ENCODE measurements at regions not wholly inside any gene's neighbourhood (a gene's known extent, or its start where the extent isn't known, plus 50 kb on each side); places are given as distances from the start of the nearest gene placed in this dataset.

DNA sequence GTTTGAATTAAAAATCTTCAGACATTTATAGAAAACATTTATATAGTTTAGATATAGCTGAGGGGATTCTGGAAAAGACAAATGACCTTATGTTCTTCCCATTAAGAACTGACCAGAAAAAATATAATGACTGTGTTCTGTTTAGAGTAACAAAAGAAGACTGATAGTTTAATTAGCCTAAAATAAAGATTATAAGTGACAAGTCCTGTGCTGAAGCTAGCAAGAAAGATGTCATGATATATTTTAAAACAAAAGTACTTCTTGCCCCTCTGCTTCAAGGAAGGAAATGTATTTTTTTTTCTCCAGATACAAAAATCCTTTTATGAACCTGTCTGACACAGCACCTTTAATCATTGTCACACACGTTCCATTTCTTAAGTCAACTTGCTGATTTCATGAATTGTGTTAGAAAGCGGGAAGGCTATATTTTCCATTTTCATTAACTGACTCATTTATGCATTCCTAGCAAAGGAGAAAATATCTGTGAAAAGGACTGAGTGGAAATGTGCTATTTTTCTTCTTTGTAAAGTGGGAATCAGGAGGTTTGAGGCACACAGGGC is 690.7 kb upstream of the GOT2 start:
- H2AFZ ChIP-seq (ENCODE audit: low read length): no peak overlapping the region

DNA sequence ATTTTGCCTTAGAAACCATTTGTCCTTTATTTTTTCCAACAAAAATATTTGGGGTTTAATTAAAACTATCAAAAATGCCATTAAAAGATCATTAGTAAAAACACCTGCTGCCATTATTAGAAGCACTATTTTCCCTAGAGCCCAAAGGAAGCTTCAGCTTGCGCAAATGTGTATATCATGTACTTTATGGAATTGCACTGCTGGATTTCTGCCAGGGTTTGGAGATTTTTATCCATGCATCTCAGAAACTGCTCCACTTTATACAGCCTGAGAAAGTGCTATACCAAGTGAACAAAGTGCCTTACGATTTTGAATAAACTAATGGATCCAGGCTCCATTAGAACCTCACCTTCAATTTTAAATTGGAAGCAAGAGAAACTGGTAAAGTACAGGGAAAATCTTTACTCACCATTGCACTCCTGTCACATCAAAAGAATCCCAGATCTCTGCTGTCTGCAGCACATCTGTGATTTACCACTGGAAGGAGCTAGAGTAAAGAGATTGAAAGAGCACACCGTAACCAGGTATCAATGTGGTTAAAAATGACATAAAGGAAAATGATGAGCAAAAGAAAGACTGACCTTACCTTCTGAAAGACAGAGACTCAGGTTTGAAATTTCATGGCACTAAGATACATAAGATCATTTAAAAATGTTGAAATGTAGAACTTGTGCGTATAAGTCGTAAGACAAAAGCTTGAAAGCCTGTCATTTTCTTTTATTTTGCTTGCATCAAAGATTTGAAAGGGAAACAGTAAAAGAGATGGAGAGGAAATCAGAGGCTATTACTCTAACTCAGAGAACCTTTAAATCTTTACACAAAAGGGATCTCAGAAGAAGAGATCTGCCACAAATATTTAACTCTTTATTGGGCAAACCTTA is 678.1 kb upstream of the GOT2 start:
- H4K20me1 ChIP-seq (ENCODE audit: insufficient read depth, low read length): no peaks in the 10 kb centered on the region
- H3K9ac ChIP-seq (ENCODE audit: low read length): no peak overlapping the region
- no peak overlapping the region for H3K4me3 ChIP-seq (ENCODE audit: low read length)
- no peak overlapping the region for H3K27ac ChIP-seq (ENCODE audit: low read length)
- H3K4me2 ChIP-seq (ENCODE audit: low read depth, low read length): no peak overlapping the region
- TF ChIP-seq, protein P1, sequence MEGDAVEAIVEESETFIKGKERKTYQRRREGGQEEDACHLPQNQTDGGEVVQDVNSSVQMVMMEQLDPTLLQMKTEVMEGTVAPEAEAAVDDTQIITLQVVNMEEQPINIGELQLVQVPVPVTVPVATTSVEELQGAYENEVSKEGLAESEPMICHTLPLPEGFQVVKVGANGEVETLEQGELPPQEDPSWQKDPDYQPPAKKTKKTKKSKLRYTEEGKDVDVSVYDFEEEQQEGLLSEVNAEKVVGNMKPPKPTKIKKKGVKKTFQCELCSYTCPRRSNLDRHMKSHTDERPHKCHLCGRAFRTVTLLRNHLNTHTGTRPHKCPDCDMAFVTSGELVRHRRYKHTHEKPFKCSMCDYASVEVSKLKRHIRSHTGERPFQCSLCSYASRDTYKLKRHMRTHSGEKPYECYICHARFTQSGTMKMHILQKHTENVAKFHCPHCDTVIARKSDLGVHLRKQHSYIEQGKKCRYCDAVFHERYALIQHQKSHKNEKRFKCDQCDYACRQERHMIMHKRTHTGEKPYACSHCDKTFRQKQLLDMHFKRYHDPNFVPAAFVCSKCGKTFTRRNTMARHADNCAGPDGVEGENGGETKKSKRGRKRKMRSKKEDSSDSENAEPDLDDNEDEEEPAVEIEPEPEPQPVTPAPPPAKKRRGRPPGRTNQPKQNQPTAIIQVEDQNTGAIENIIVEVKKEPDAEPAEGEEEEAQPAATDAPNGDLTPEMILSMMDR (IDR thresholded peaks at IDR 0.05; ENCODE audit: low read length): no peak
- TF ChIP-seq EZH2 (optimal IDR thresholded peaks at IDR 0.05; ENCODE audit: low read depth, low read length) (no peak), EZH2phosphoT487 (IDR thresholded peaks at IDR 0.05; ENCODE audit: low read length) (no peak)
- no peak overlapping the region for H2AFZ ChIP-seq (ENCODE audit: low read length)
- no peaks in the 10 kb centered on the region for H3K36me3 ChIP-seq (replicated peaks; ENCODE audit: insufficient read depth, low read length)
- no peaks in the 10 kb centered on the region for H3K9me2 ChIP-seq (replicated peaks; ENCODE audit: insufficient read depth, low read length)
- H3K4me1 ChIP-seq (ENCODE audit: low read length): no peaks in the 10 kb centered on the region
- H3K9me3 ChIP-seq (replicated peaks; ENCODE audit: insufficient read depth, low read length): no peaks in the 10 kb centered on the region
- no peaks in the 10 kb centered on the region for H3K79me2 ChIP-seq (ENCODE audit: low read length)
- no peaks in the 10 kb centered on the region for H3K27me3 ChIP-seq (replicated peaks; ENCODE audit: insufficient read depth, low read length)
- DNase-seq: peak; percentile 9
- H3F3A ChIP-seq (ENCODE audit: insufficient read depth, low read length): no peaks in the 10 kb centered on the region

More for the DNA sequence above, 690.7 kb upstream of the GOT2 start:
- Histone ChIP-seq H3K79me2 (ENCODE audit: low read length) (no peaks in the 10 kb centered on the region), H3F3A (ENCODE audit: insufficient read depth, low read length) (no peaks in the 10 kb centered on the region), H3K4me2 (ENCODE audit: low read depth, low read length) (no peak overlapping the region), H3K27ac (ENCODE audit: low read length) (no peak overlapping the region), H3K27me3 (replicated peaks; ENCODE audit: insufficient read depth, low read length) (no peaks in the 10 kb centered on the region), H3K4me3 (ENCODE audit: low read length) (no peak overlapping the region), H3K9ac (ENCODE audit: low read length) (no peak overlapping the region), H3K4me1 (ENCODE audit: low read length) (no peaks in the 10 kb centered on the region), H3K9me2 (replicated peaks; ENCODE audit: insufficient read depth, low read length) (no peaks in the 10 kb centered on the region), H3K9me3 (replicated peaks; ENCODE audit: insufficient read depth, low read length) (no peaks in the 10 kb centered on the region), H4K20me1 (ENCODE audit: insufficient read depth, low read length) (no peaks in the 10 kb centered on the region), H3K36me3 (replicated peaks; ENCODE audit: insufficient read depth, low read length) (no peaks in the 10 kb centered on the region)
- TF ChIP-seq, protein P1 (IDR thresholded peaks at IDR 0.05; ENCODE audit: low read length): no peak
- TF ChIP-seq EZH2phosphoT487 (IDR thresholded peaks at IDR 0.05; ENCODE audit: low read length): no peak
- DNase-seq: no peak

DNA sequence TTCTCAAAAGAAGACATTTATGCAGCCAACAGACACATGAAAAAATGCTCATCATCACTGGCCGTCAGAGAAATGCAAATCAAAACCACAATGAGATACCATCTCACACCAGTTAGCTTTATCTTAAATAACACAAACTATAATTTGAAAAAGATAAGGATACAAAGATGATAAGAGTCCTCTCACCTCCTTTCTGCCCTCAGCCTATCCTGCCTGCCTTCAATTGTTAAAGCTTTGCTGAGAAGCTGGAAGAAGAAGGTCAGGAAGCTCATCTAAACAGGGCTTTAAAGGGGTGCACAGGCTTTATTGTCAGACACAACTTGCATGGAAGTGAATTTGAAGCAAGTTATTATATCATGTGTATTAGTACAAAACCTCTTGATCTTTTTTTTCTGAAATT is 676.3 kb upstream of the GOT2 start:
- no peak overlapping the region for H3K4me3 ChIP-seq (ENCODE audit: low read length)
- H3K27ac ChIP-seq (ENCODE audit: low read length): no peak overlapping the region
- no peak overlapping the region for H3K4me2 ChIP-seq (ENCODE audit: low read depth, low read length)
- no peak overlapping the region for H2AFZ ChIP-seq (ENCODE audit: low read length)
- no peak overlapping the region for H3K9ac ChIP-seq (ENCODE audit: low read length)
- no peaks in the 10 kb centered on the region for H4K20me1 ChIP-seq (ENCODE audit: insufficient read depth, low read length)
- TF ChIP-seq EZH2 (optimal IDR thresholded peaks at IDR 0.05; ENCODE audit: low read depth, low read length) (no peak), EZH2phosphoT487 (IDR thresholded peaks at IDR 0.05; ENCODE audit: low read length) (no peak)
- TF ChIP-seq, protein P1 (IDR thresholded peaks at IDR 0.05; ENCODE audit: low read length): no peak
- no peaks in the 10 kb centered on the region for H3K27me3 ChIP-seq (replicated peaks; ENCODE audit: insufficient read depth, low read length)
- H3K9me2 ChIP-seq (replicated peaks; ENCODE audit: insufficient read depth, low read length): no peaks in the 10 kb centered on the region
- H3F3A ChIP-seq (ENCODE audit: insufficient read depth, low read length): no peaks in the 10 kb centered on the region
- no peak for DNase-seq
- H3K79me2 ChIP-seq (ENCODE audit: low read length): no peaks in the 10 kb centered on the region
- no peaks in the 10 kb centered on the region for H3K36me3 ChIP-seq (replicated peaks; ENCODE audit: insufficient read depth, low read length)
- H3K9me3 ChIP-seq (replicated peaks; ENCODE audit: insufficient read depth, low read length): no peaks in the 10 kb centered on the region
- H3K4me1 ChIP-seq (ENCODE audit: low read length): no peaks in the 10 kb centered on the region
